Activated naive CD4-positive, alpha-beta T cell treated with anti-CD3 and anti-CD28 coated beads, Interleukin-2, amount 10 ng/mL, durations not matched to agents 7 days and 5 days (primary cell): ENCODE measurements at regions not wholly inside any gene's neighbourhood (a gene's known extent, or its start where the extent isn't known, plus 50 kb on each side); places are given as distances from the start of the nearest gene placed in this dataset.
"Not testable (repeated sequence)": the region's sequence is repeated elsewhere in the genome, so short reads cannot be mapped to it uniquely, and the experiment has no call there.

ENCODE experiments used
- CTCF ChIA-PET: fragments of 350-600 bp; sonication (Branson Sonifier 250); formaldehyde crosslinking; loops from one replicate; lab custom pipeline; 2021; ENCODE audit warnings: antibody characterized with exemption; lab: Charles Lee
- DNase-seq: peaks from one replicate; pipeline ENCODE4 v3.0.0-alpha.2; 2020
- H3K27ac Mint-ChIP-seq: one replicate; pipeline ENCODE4 v1.8.0; 2021; ENCODE audit warnings: mild to moderate bottlenecking, moderate library complexity, mixed read lengths
- H3K27me3 Mint-ChIP-seq: one replicate; pipeline ENCODE4 v1.8.0; 2021; ENCODE audit warnings: mild to moderate bottlenecking, mixed read lengths
- H3K36me3 Mint-ChIP-seq: one replicate; pipeline ENCODE4 v1.8.0; 2021; ENCODE audit warnings: mixed read lengths
- H3K4me1 Mint-ChIP-seq: one replicate; pipeline ENCODE4 v1.8.0; 2021; ENCODE audit warnings: mixed read lengths
- H3K4me3 Mint-ChIP-seq: one replicate; pipeline ENCODE4 v1.8.0; 2021; ENCODE audit warnings: mild to moderate bottlenecking, moderate library complexity, mixed read lengths
- H3K9me3 Mint-ChIP-seq: one replicate; pipeline ENCODE4 v1.8.0; 2021; ENCODE audit warnings: mixed read lengths

GRCh38 chr1:195738966-195739650, 869.1 kb downstream of the KCNT2 start:
- Mint-ChIP-seq H3K4me3 (no peak overlapping the region), H3K9me3 (peaks cover 2% of the 10 kb centered on the region), H3K36me3 (no peaks in the 10 kb centered on the region), H3K4me1 (no peaks in the 10 kb centered on the region), H3K27me3 (no peaks in the 10 kb centered on the region), H3K27ac (no peak overlapping the region)
- DNase-seq: no peak
- CTCF ChIA-PET: no interaction called here

- no peak overlapping the region for H3K27ac Mint-ChIP-seq
- H3K9me3 Mint-ChIP-seq: no peaks in the 10 kb centered on the region
- no peaks in the 10 kb centered on the region for H3K27me3 Mint-ChIP-seq
- no peaks in the 10 kb centered on the region for H3K36me3 Mint-ChIP-seq
- H3K4me3 Mint-ChIP-seq: no peak overlapping the region
- no peaks in the 10 kb centered on the region for H3K4me1 Mint-ChIP-seq
- no peak for DNase-seq
- CTCF ChIA-PET: no interaction called here
Measured at GRCh38 chr1:195735140-195735539, 873.1 kb downstream of the KCNT2 start.

GRCh38 chr1:195733826-195734225, 874.4 kb downstream of the KCNT2 start:
- CTCF ChIA-PET: no interaction called here
- Mint-ChIP-seq H3K4me3 (no peak overlapping the region), H3K9me3 (no peaks in the 10 kb centered on the region), H3K27me3 (no peaks in the 10 kb centered on the region), H3K27ac (no peak overlapping the region), H3K36me3 (no peaks in the 10 kb centered on the region), H3K4me1 (no peaks in the 10 kb centered on the region)
- no peak for DNase-seq

- CTCF ChIA-PET: no interaction called here
- DNase-seq: no peak
- no peaks in the 10 kb centered on the region for H3K36me3 Mint-ChIP-seq
- H3K27me3 Mint-ChIP-seq: no peaks in the 10 kb centered on the region
- no peak overlapping the region for H3K4me3 Mint-ChIP-seq
- H3K9me3 Mint-ChIP-seq: no peaks in the 10 kb centered on the region
- no peak overlapping the region for H3K27ac Mint-ChIP-seq
- no peaks in the 10 kb centered on the region for H3K4me1 Mint-ChIP-seq
Measured at GRCh38 chr1:195733408-195733807, 874.8 kb downstream of the KCNT2 start.

- Mint-ChIP-seq H3K36me3 (no peaks in the 10 kb centered on the region), H3K4me1 (no peaks in the 10 kb centered on the region), H3K9me3 (no peaks in the 10 kb centered on the region), H3K27me3 (no peaks in the 10 kb centered on the region), H3K27ac (no peak overlapping the region), H3K4me3 (no peak overlapping the region)
- DNase-seq: no peak
- CTCF ChIA-PET: no interaction called here
Measured at GRCh38 chr1:195731385-195731784, 876.9 kb downstream of the KCNT2 start.

- CTCF ChIA-PET: no interaction called here
- no peak overlapping the region for H3K4me3 Mint-ChIP-seq
- H3K27ac Mint-ChIP-seq: no peak overlapping the region
- no peak for DNase-seq
- H3K36me3 Mint-ChIP-seq: no peaks in the 10 kb centered on the region
- H3K27me3 Mint-ChIP-seq: no peaks in the 10 kb centered on the region
- H3K4me1 Mint-ChIP-seq: no peaks in the 10 kb centered on the region
- no peaks in the 10 kb centered on the region for H3K9me3 Mint-ChIP-seq
Measured at GRCh38 chr1:195723796-195724194, 884.4 kb downstream of the KCNT2 start.

- H3K36me3 Mint-ChIP-seq, H3K9me3 Mint-ChIP-seq, H3K27me3 Mint-ChIP-seq, CTCF ChIA-PET, H3K27ac Mint-ChIP-seq, H3K4me3 Mint-ChIP-seq, H3K4me1 Mint-ChIP-seq, DNase-seq: not testable (repeated sequence)
Measured at GRCh38 chr1:195722852-195723795, 885.1 kb downstream of the KCNT2 start.

GRCh38 chr1:195722146-195722545, 886.1 kb downstream of the KCNT2 start:
- H3K27ac Mint-ChIP-seq, CTCF ChIA-PET, H3K36me3 Mint-ChIP-seq, H3K9me3 Mint-ChIP-seq, DNase-seq, H3K4me1 Mint-ChIP-seq, H3K4me3 Mint-ChIP-seq, H3K27me3 Mint-ChIP-seq: not testable (repeated sequence)

- Mint-ChIP-seq H3K27me3 (no peaks in the 10 kb centered on the region), H3K9me3 (no peaks in the 10 kb centered on the region), H3K36me3 (no peaks in the 10 kb centered on the region), H3K4me3 (no peak overlapping the region), H3K4me1 (no peaks in the 10 kb centered on the region), H3K27ac (no peak overlapping the region)
- no peak for DNase-seq
- CTCF ChIA-PET: no interaction called here
Measured at GRCh38 chr1:195721210-195721971, 886.8 kb downstream of the KCNT2 start.

- DNase-seq: no peak
- H3K36me3 Mint-ChIP-seq: no peaks in the 10 kb centered on the region
- H3K4me1 Mint-ChIP-seq: no peaks in the 10 kb centered on the region
- CTCF ChIA-PET: no interaction called here
- H3K27ac Mint-ChIP-seq: no peak overlapping the region
- H3K9me3 Mint-ChIP-seq: no peaks in the 10 kb centered on the region
- no peaks in the 10 kb centered on the region for H3K27me3 Mint-ChIP-seq
- H3K4me3 Mint-ChIP-seq: no peak overlapping the region
Measured at GRCh38 chr1:195717651-195718050, 890.6 kb downstream of the KCNT2 start.

- Mint-ChIP-seq H3K27ac (no peak overlapping the region), H3K9me3 (no peaks in the 10 kb centered on the region), H3K36me3 (no peaks in the 10 kb centered on the region), H3K27me3 (no peaks in the 10 kb centered on the region), H3K4me1 (no peaks in the 10 kb centered on the region), H3K4me3 (no peak overlapping the region)
- no peak for DNase-seq
- CTCF ChIA-PET: no interaction called here
Measured at GRCh38 chr1:195715652-195716051, 892.6 kb downstream of the KCNT2 start.

- H3K36me3 Mint-ChIP-seq: no peaks in the 10 kb centered on the region
- no peak overlapping the region for H3K27ac Mint-ChIP-seq
- no peak overlapping the region for H3K4me3 Mint-ChIP-seq
- H3K9me3 Mint-ChIP-seq: no peaks in the 10 kb centered on the region
- no peaks in the 10 kb centered on the region for H3K4me1 Mint-ChIP-seq
- no peak for DNase-seq
- H3K27me3 Mint-ChIP-seq: no peaks in the 10 kb centered on the region
- CTCF ChIA-PET: no interaction called here
Measured at GRCh38 chr1:195714248-195714647, 894.0 kb downstream of the KCNT2 start.

GRCh38 chr1:195709821-195710220, 898.4 kb downstream of the KCNT2 start:
- no peak overlapping the region for H3K4me3 Mint-ChIP-seq
- no peaks in the 10 kb centered on the region for H3K9me3 Mint-ChIP-seq
- H3K27me3 Mint-ChIP-seq: no peaks in the 10 kb centered on the region
- DNase-seq: no peak
- no peaks in the 10 kb centered on the region for H3K36me3 Mint-ChIP-seq
- CTCF ChIA-PET: no interaction called here
- H3K27ac Mint-ChIP-seq: no peak overlapping the region
- no peaks in the 10 kb centered on the region for H3K4me1 Mint-ChIP-seq

GRCh38 chr1:195704028-195704427, 904.2 kb downstream of the KCNT2 start:
- no peak for DNase-seq
- no peaks in the 10 kb centered on the region for H3K4me1 Mint-ChIP-seq
- CTCF ChIA-PET: no interaction called here
- H3K4me3 Mint-ChIP-seq: no peak overlapping the region
- no peak overlapping the region for H3K27ac Mint-ChIP-seq
- H3K9me3 Mint-ChIP-seq: no peaks in the 10 kb centered on the region
- no peaks in the 10 kb centered on the region for H3K36me3 Mint-ChIP-seq
- no peaks in the 10 kb centered on the region for H3K27me3 Mint-ChIP-seq
